ENCODE measurements at regions not wholly inside any gene's neighbourhood (a gene's known extent, or its start where the extent isn't known, plus 50 kb on each side); places are given as distances from the start of the nearest gene placed in this dataset.

GRCh38 chr7:125218076-125218475, 288.5 kb upstream of the POT1 start:
- TF ChIP-seq POLR2A (IDR thresholded peaks at IDR 0.05) (no peak), CTCF (IDR thresholded peaks at IDR 0.05) (no peak)
